Right ventricle myocardium inferior (tissue), 1 donor: ENCODE measurements at regions not wholly inside any gene's neighbourhood (a gene's known extent, or its start where the extent isn't known, plus 50 kb on each side); places are given as distances from the start of the nearest gene placed in this dataset.

Experiments
- ATAC-seq: fragments of 200-7000 bp; cut with Tn5 transposase; one replicate; pipeline ENCODE4 v1.9.1; 2020; ENCODE audit warnings: mild to moderate bottlenecking, moderate library complexity
- DNase-seq: peaks from one replicate; pipeline ENCODE4 v3.0.0; 2021; ENCODE audit errors: missing footprints
- intact Hi-C: fragments of 100-400 bp; cut with DNase I; formaldehyde crosslinking; loops from one replicate; pipeline ENCODE4 v1.11.0; 2022
- donor health status: DM: no; HTN: yes; CAD: no; lungs with severe emphysema.

- ATAC-seq (no peak), DNase-seq (no peak)
- intact Hi-C loops = no loop called here
Observed at GRCh38 chr2:180177534-180177933, 170.4 kb upstream of the CWC22 start.

DNA sequence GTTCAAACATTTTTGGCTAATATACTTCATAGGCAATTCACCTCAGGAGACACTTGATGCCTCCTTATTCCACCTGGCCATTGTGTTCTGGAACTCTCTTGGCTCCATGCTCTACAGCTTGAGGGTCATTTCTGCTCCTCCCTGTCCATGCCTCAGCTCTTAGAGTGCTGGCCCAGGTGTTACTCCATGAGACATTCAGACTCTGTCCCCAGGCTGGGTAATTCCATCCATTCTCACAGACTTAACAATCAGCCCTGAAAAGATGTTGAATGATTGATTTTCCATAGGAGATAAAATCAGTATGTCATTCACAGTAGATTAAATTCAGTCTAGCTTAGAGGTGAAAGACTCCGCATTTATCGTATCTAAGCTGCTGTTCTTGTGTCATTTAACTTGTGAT lies 168.6 kb upstream of the CWC22 start:
- intact Hi-C loops = no loop called here
- ATAC-seq (no peak), DNase-seq (no peak)

- no peak for ATAC-seq
- intact Hi-C loops = no loop called here
Observed at GRCh38 chr2:180174580-180174979, 167.5 kb upstream of the CWC22 start.

GRCh38 chr2:180169474-180169873 lies 162.4 kb upstream of the CWC22 start:
- intact Hi-C loops = no loop called here
- DNase-seq = no peak
- no peak for ATAC-seq

More at GRCh38 chr2:180174580-180174979, 167.5 kb upstream of the CWC22 start:
- DNase-seq = no peak

- DNase-seq (no peak), ATAC-seq (no peak)
- intact Hi-C loops = no loop called here
Observed at GRCh38 chr2:180161415-180161814, 154.3 kb upstream of the CWC22 start.

GRCh38 chr2:180159921-180160320 lies 152.8 kb upstream of the CWC22 start:
- intact Hi-C loops = no loop called here
- no peak for ATAC-seq
- no peak for DNase-seq

DNA sequence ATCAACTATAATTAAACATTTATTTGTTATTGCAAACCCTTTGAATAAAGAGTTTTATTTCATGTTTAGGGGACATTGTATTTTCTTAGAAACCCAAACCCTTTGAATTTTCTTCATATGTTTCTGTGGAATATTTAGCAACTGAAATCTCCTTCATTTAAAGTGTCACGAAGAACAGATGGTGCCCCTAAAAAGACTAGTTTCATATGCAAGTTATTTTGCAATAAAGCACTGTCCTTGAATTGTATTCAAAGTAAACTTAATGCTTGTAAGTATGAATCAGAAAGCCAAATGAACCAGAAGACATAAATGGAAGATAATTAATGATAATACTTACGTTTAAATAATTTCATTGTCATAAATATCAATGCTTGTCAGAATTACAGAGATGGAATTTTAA lies 151.9 kb upstream of the CWC22 start:
- ATAC-seq = no peak
- intact Hi-C loops = no loop called here
- no peak for DNase-seq

DNA sequence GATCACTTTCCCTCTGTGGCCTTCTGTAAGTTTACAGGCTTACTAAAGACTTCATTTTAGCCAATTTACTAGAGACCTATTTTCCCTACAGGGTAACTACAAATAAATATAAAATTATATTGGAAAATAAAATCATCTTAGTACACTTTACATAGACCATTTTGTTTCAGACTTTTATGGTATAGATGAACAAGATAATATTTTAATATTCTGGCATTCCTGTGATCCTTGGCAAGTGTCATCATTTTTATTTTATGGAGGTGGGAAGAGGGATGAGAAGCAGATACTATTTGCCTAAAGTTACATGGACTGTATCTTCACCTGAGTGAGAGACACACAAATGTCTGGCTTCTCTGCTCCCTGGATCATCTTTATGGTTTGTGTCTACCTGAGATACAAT lies 149.6 kb upstream of the CWC22 start:
- no peak for DNase-seq
- no peak for ATAC-seq
- intact Hi-C loops = no loop called here

GRCh38 chr2:180150606-180151005 lies 143.5 kb upstream of the CWC22 start:
- no peak for DNase-seq
- intact Hi-C loops = no loop called here
- ATAC-seq = no peak

GRCh38 chr2:180146541-180146940 lies 139.4 kb upstream of the CWC22 start:
- no peak for ATAC-seq
- DNase-seq = no peak
- intact Hi-C loops = no loop called here

DNA sequence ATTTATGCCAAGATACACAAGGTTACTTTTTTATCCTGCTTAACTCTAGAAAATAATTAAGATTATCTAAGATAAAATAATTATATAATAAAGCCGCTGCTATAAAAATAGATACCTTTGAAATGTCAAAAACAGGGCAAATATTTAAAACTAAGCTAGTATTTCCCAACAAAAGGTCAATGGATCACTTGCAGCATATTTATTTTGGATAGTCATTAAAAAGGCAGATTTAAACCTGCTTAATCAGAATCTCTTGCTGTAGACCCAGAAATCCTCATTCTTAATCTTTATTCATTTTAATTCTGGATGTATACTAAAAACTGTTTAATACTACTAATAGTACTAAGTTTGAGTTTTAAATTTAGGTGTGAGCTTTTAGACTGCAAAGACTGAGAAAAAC lies 139.0 kb upstream of the CWC22 start:
- ATAC-seq (no peak), DNase-seq (no peak)
- intact Hi-C loops = no loop called here

DNA sequence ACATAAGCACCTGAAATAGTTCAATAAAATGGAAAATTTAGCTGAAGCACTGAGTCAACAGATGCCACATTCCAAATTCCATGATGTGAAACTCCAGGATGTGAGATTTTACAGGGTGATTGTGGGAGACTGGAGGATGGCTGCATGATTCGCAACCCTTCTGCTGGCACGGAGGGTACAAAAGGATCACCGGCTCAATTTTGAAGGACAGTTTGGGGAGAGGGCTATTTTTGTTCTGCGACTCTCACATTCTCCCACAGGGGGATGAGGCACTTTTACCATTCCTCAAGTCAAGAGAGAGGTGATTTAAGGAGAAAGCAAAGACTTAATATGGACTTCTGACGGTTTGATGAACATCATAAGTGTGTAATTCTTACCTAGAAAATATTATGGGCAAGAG lies 138.1 kb upstream of the CWC22 start:
- ATAC-seq (no peak), DNase-seq (no peak)
- intact Hi-C loops = no loop called here

GRCh38 chr2:180144338-180144813 lies 137.3 kb upstream of the CWC22 start:
- intact Hi-C loops = no loop called here
- DNase-seq (no peak), ATAC-seq (no peak)

GRCh38 chr2:180143633-180144337 lies 136.7 kb upstream of the CWC22 start:
- intact Hi-C loops = no loop called here
- ATAC-seq (no peak), DNase-seq (no peak)

DNA sequence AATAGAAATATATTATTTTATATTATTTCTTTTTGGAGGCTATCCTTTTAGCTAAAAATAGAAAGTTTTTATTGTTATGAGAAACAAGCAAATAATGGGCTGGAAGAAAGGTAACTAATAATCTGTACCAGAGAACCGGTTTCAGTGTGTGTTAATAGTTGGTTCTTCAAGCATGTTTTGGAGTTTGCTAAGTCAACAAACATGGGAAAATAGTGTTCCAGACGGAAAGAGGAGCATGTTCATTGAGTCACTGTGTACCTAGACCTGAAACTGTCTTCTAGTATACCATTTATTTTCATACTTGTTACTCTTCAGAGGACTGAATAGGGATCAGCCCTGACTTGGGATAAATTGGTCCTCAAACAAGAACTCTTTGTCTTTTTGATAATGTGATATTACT lies 134.5 kb upstream of the CWC22 start:
- intact Hi-C loops = no loop called here
- ATAC-seq (no peak), DNase-seq (no peak)

- intact Hi-C loops = no loop called here
- ATAC-seq (no peak), DNase-seq (no peak)
Observed at GRCh38 chr2:180133736-180134135, 126.6 kb upstream of the CWC22 start.

DNA sequence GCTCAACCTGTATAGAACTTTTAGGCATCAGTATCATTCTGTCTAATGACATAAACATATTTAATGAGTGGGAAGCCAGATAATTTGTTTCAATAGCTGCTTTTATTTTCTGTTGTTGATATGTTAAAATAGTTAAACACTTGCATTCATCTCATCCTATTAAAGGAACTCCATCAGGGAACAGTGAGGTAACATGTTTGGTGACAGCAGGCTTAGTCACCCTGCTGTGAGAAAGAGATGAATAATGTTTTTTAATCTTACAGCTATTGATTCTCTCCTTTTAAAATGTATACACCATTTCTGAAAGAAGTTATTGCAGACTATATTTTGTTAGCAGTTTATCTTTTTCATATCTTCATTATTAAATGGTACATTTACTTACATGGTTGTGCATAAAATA lies 123.3 kb upstream of the CWC22 start:
- DNase-seq (no peak), ATAC-seq (no peak)
- intact Hi-C loops = no loop called here

GRCh38 chr2:180128861-180129260 lies 121.8 kb upstream of the CWC22 start:
- ATAC-seq (no peak), DNase-seq (no peak)
- intact Hi-C loops = no loop called here

DNA sequence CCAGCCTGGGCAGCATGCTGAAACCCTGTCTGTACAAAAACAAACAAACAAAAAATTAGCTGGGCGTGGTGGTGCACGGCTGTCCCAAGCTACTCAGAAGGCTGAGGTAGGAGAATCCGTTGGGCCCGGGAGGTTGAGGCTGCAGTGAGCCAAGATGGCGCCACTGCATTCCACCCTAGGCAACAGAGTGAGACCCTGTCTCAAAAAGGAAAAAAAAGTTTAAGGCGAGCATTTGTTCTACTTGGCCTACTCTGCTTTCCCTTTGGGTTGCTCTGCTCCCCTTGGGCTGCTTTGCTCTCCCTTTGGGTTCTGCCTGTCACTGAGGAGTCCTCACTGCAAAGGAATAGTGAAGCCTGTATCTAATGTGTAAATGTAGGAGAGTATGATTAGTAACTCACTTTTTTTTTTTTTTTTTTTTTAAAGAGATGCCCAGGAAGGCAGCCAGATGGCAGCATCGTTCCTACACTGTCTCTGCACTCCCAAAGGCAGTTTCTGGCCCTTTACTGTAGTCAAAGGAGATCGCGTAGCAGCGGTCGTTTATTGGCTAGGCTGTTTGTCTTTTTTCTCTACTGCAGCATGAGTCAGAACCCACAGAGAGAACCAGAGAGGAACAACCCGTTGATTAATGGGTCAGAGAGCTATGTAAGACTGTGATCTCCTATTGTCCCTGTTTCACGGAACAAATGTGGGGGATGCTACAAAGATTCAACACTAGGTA lies 118.3 kb upstream of the CWC22 start:
- peak; percentile 93 for ATAC-seq
- intact Hi-C loops = loop anchor here (2.0 kb wide), 1 partner anchor 933 kb away; no protein-coding TSS in a partner anchor
- DNase-seq = peak; percentile 64
